HCT116 (cell line): ENCODE measurements at regions not wholly inside any gene's neighbourhood (a gene's known extent, or its start where the extent isn't known, plus 50 kb on each side); places are given as distances from the start of the nearest gene placed in this dataset.

ENCODE experiments used
- ATAC-seq: fragments of 200-7000 bp; cut with Tn5 transposase; 2 replicates; pipeline ENCODE4 v1.9.1; 2020; ENCODE audit warnings: mild to moderate bottlenecking, moderate library complexity
- BruUV-seq: library from RNA; stranded (reverse); fragments of 400-500 nt; replicated peaks from 2 replicates; lab custom pipeline; 2021; lab: Mats Ljungman, UMichigan
- CTCF ChIA-PET: fragments of 300-600 bp; sonication (Branson Sonifier 250); formaldehyde crosslinking; loops from one replicate; lab custom pipeline; 2021; ENCODE audit warnings: antibody characterized with exemption; lab: Charles Lee
- POLR2A ChIA-PET: fragments of 300-600, 350-600 bp; sonication (Branson Sonifier 250); formaldehyde crosslinking; loops from one replicate; lab custom pipeline; 2021; ENCODE audit warnings: antibody characterized with exemption; lab: Charles Lee
- RAD21 ChIA-PET, 2 experiments: fragments of 300-600 bp; sonication (Branson Sonifier 250); formaldehyde crosslinking; loops; one replicate each; lab custom pipeline; 2023; ENCODE audit warnings: low total read pairs in 2 of 2; ENCODE audit not compliant: uncharacterized antibody in 2 of 2, unreplicated experiment in 2 of 2, low non-redundant PET in 1 of 2; lab: Charles Lee
- DNase-seq: peaks from one replicate; pipeline ENCODE4 v3.0.0-alpha.2; 2010; ENCODE audit warnings: low read depth, low spot score
- H2AFZ ChIP-seq: fragments of 200-600 bp; shearing (Covaris generic), sonication (generic); 2 replicates; pipeline ENCODE4 v1.6.1; 2017; ENCODE audit warnings: low read depth, mixed run types, mixed read lengths, antibody characterized with exemption, low read length; ENCODE audit not compliant: poor library complexity, severe bottlenecking
- H3K27ac ChIP-seq: 2 replicates; pipeline ENCODE4 v1.5.1; 2012; ENCODE audit warnings: low read depth, low read length
- H3K27me3 ChIP-seq: fragments of 200-600 bp; sonication (generic); 2 replicates; pipeline ENCODE4 v1.6.1; 2016; ENCODE audit warnings: mixed run types, low read length, mixed read lengths; ENCODE audit not compliant: insufficient read depth
- H3K36me3 ChIP-seq, 2 experiments: fragments of 200-500 bp in 1 of 2; fragments of 200-600 bp in 1 of 2; sonication (Bioruptor generic) in 1 of 2; sonication (generic) in 1 of 2; 2 replicates each; pipeline versions ENCODE4 v1.5.1 to v1.6.1; 2014 to 2016; ENCODE audit warnings: low read length in 2 of 2, inconsistent platforms in 1 of 2, mixed read lengths in 1 of 2, mixed run types in 1 of 2; ENCODE audit not compliant: insufficient read depth in 2 of 2, control insufficient read depth in 1 of 2
- H3K4me1 ChIP-seq, 2 experiments: fragments of 200-600 bp in 1 of 2; sonication (generic) in 1 of 2; 2 replicates each; pipeline versions ENCODE4 v1.5.1 to v1.6.1; 2012 to 2017; ENCODE audit warnings: low read length in 2 of 2, inconsistent platforms in 1 of 2, mild to moderate bottlenecking in 1 of 2, mixed read lengths in 1 of 2, mixed run types in 1 of 2, moderate library complexity in 1 of 2; ENCODE audit not compliant: insufficient read depth in 2 of 2, control insufficient read depth in 1 of 2
- H3K4me2 ChIP-seq: fragments of 200-600 bp; sonication (generic); 2 replicates; pipeline ENCODE4 v1.6.1; 2017; ENCODE audit warnings: mixed run types, low read length, mixed read lengths
- H3K4me3 ChIP-seq, 2 experiments: fragments of 200-600 bp in 1 of 2; sonication (generic) in 1 of 2; replicated peaks in 1 of 2; 2 replicates each; pipeline ENCODE4 v1.5.1; 2011 to 2016; ENCODE audit warnings: low read length in 2 of 2, control low read depth in 1 of 2, low read depth in 1 of 2, mild to moderate bottlenecking in 1 of 2, mixed read lengths in 1 of 2, mixed run types in 1 of 2
- H3K79me2 ChIP-seq: fragments of 200-600 bp; sonication (generic); 2 replicates; pipeline ENCODE4 v1.6.1; 2017; ENCODE audit warnings: mild to moderate bottlenecking, mixed run types, low read length, moderate library complexity, mixed read lengths; ENCODE audit not compliant: insufficient read depth
- H3K9ac ChIP-seq: fragments of 200-600 bp; sonication (generic); 2 replicates; pipeline ENCODE4 v1.6.1; 2016; ENCODE audit warnings: low read length, mixed read lengths
- H3K9me2 ChIP-seq: fragments of 200-600 bp; sonication (generic), shearing (Covaris generic); 2 replicates; pipeline ENCODE4 v1.6.1; 2017; ENCODE audit warnings: mixed run types, mild to moderate bottlenecking, moderate library complexity; ENCODE audit not compliant: insufficient read depth
- H3K9me3 ChIP-seq, 2 experiments: fragments of 200-500 bp in 1 of 2; fragments of 200-600 bp in 1 of 2; sonication (Bioruptor generic) in 1 of 2; sonication (generic) in 1 of 2; 2 replicates each; pipeline ENCODE4 v1.6.1; 2014 to 2017; ENCODE audit warnings: low read length in 2 of 2, mixed read lengths in 2 of 2, inconsistent platforms in 1 of 2, low read depth in 1 of 2, mild to moderate bottlenecking in 1 of 2, mixed run types in 1 of 2, moderate library complexity in 1 of 2; ENCODE audit not compliant: control insufficient read depth in 1 of 2, insufficient read depth in 1 of 2
- H4K20me1 ChIP-seq: fragments of 200-600 bp; sonication (generic), shearing (Covaris generic); 2 replicates; pipeline ENCODE4 v1.6.1; 2017; ENCODE audit warnings: mixed run types, mild to moderate bottlenecking, moderate library complexity; ENCODE audit not compliant: insufficient read depth
- MAX ChIP-seq: IDR thresholded peaks from 2 replicates; pipeline ENCODE4 v1.6.1; 2012
- POLR2AphosphoS5 ChIP-seq: IDR thresholded peaks from 2 replicates; pipeline ENCODE4 v1.6.1; 2011; ENCODE audit warnings: mild to moderate bottlenecking, low read depth, low read length, moderate library complexity
- REST ChIP-seq: IDR thresholded peaks from 2 replicates; pipeline ENCODE4 v1.6.1; 2012; ENCODE audit warnings: low read depth
- SIN3A ChIP-seq: IDR thresholded peaks from 2 replicates; pipeline ENCODE4 v1.6.1; 2012; ENCODE audit warnings: low read depth
- SRF ChIP-seq: IDR thresholded peaks from 2 replicates; pipeline ENCODE4 v1.6.1; 2012; ENCODE audit warnings: low read depth
- ZBTB33 ChIP-seq: IDR thresholded peaks from 2 replicates; pipeline ENCODE4 v1.6.1; 2011; ENCODE audit warnings: mild to moderate bottlenecking, low read length, moderate library complexity; ENCODE audit not compliant: insufficient replicate concordance; ENCODE audit errors: extremely low read depth
- ZNF274 ChIP-seq: fragments of 200-500 bp; sonication (Bioruptor generic); IDR thresholded peaks from 2 replicates; pipeline ENCODE4 v1.6.1; 2014; ENCODE audit warnings: mild to moderate bottlenecking, low read depth, low read length, inconsistent platforms
- intact Hi-C: fragments of 100-400 bp; cut with micrococcal nuclease; formaldehyde crosslinking; loops from 2 replicates; pipeline ENCODE4 v1.10.0; 2022

GRCh38 chr6:134678436-134678889, 271.4 kb downstream of the ALDH8A1 start:
- TF ChIP-seq MAX (no peak), REST (no peak), ZNF274 (no peak), SIN3A (no peak), POLR2AphosphoS5 (no peak), ZBTB33 (no peak), SRF (no peak)
- Histone ChIP-seq H3K9me2 (no peaks in the 10 kb centered on the region), H3K4me2 (no peak overlapping the region), H2AFZ (no peak overlapping the region), H4K20me1 (no peaks in the 10 kb centered on the region), H3K36me3 (no peaks in the 10 kb centered on the region), H3K9ac (no peak overlapping the region), H3K27me3 (no peaks in the 10 kb centered on the region), H3K9me3 (no peaks in the 10 kb centered on the region), H3K4me3 (no peak overlapping the region), H3K4me1 (peaks cover 0 to 4% of the 10 kb centered on the region in 2 experiments; a peak in 1 of 4 replicates), H3K27ac (no peak overlapping the region), H3K79me2 (no peaks in the 10 kb centered on the region)
- ChIA-PET CTCF (no interaction called here), RAD21 (no interaction called here), POLR2A (no interaction called here)
- intact Hi-C loops: no loop called here
- ATAC-seq: no peak
- no peak for DNase-seq
- no TSS peak for BruUV-seq
